ENCODE measurements at regions not wholly inside any gene's neighbourhood (a gene's known extent, or its start where the extent isn't known, plus 50 kb on each side); places are given as distances from the start of the nearest gene placed in this dataset.

- no peaks in the 10 kb centered on the region for H3K27me3 ChIP-seq
- H3K36me3 ChIP-seq, result no peaks in the 10 kb centered on the region
- H3K4me3 ChIP-seq, result no peak overlapping the region
- DNase-seq (ENCODE audit: extremely low spot score in 2 of 2), result no peak
- H3K4me1 ChIP-seq, result no peaks in the 10 kb centered on the region
- intact Hi-C loops (cut with DNase I), result no loop called here
- no peak overlapping the region for H3K27ac ChIP-seq
- no peaks in the 10 kb centered on the region for H3K9me3 ChIP-seq
- TF ChIP-seq CTCF (IDR thresholded peaks at IDR 0.05), result no peak
- TF ChIP-seq POLR2A (IDR thresholded peaks at IDR 0.05), result no peak
- TF ChIP-seq POLR2AphosphoS5 (IDR thresholded peaks at IDR 0.05; ENCODE audit: insufficient read depth in 1 of 2, low read depth in 1 of 2), result no peak
Measured at GRCh38 chr1:199109160-199109559, 470.3 kb downstream of the PTPRC start.

- H3K4me1 ChIP-seq, result no peaks in the 10 kb centered on the region
- H3K9me3 ChIP-seq, result no peaks in the 10 kb centered on the region
- H3K4me3 ChIP-seq, result no peak overlapping the region
- DNase-seq (ENCODE audit: extremely low spot score in 2 of 2), result no peak
- intact Hi-C loops (cut with DNase I), result no loop called here
- H3K27ac ChIP-seq, result no peak overlapping the region
- no peaks in the 10 kb centered on the region for H3K27me3 ChIP-seq
- TF ChIP-seq CTCF (IDR thresholded peaks at IDR 0.05) (no peak), POLR2AphosphoS5 (IDR thresholded peaks at IDR 0.05; ENCODE audit: insufficient read depth in 1 of 2, low read depth in 1 of 2) (no peak), POLR2A (IDR thresholded peaks at IDR 0.05) (no peak)
- no peaks in the 10 kb centered on the region for H3K36me3 ChIP-seq
Measured at GRCh38 chr1:199112365-199112764, 473.5 kb downstream of the PTPRC start.

GRCh38 chr1:199113265-199113869, 474.5 kb downstream of the PTPRC start:
- H3K9me3 ChIP-seq, result no peaks in the 10 kb centered on the region
- DNase-seq (ENCODE audit: extremely low spot score in 2 of 2), result no peak
- H3K4me3 ChIP-seq, result no peak overlapping the region
- intact Hi-C loops (cut with DNase I), result no loop called here
- no peaks in the 10 kb centered on the region for H3K27me3 ChIP-seq
- TF ChIP-seq POLR2A (IDR thresholded peaks at IDR 0.05) (no peak), POLR2AphosphoS5 (IDR thresholded peaks at IDR 0.05; ENCODE audit: insufficient read depth in 1 of 2, low read depth in 1 of 2) (no peak), CTCF (IDR thresholded peaks at IDR 0.05) (peak in 1 of 3 experiments; percentile 14)
- no peaks in the 10 kb centered on the region for H3K36me3 ChIP-seq
- no peak overlapping the region for H3K27ac ChIP-seq
- no peaks in the 10 kb centered on the region for H3K4me1 ChIP-seq

GRCh38 chr1:199116488-199116887, 477.6 kb downstream of the PTPRC start:
- H3K4me1 ChIP-seq, result no peaks in the 10 kb centered on the region
- intact Hi-C loops (cut with DNase I), result no loop called here
- TF ChIP-seq POLR2AphosphoS5 (IDR thresholded peaks at IDR 0.05; ENCODE audit: insufficient read depth in 1 of 2, low read depth in 1 of 2), result no peak
- no peak for TF ChIP-seq CTCF (IDR thresholded peaks at IDR 0.05)
- no peak for TF ChIP-seq POLR2A (IDR thresholded peaks at IDR 0.05)
- H3K27ac ChIP-seq, result no peak overlapping the region
- no peaks in the 10 kb centered on the region for H3K36me3 ChIP-seq
- DNase-seq (ENCODE audit: extremely low spot score in 2 of 2), result no peak
- no peaks in the 10 kb centered on the region for H3K27me3 ChIP-seq
- H3K9me3 ChIP-seq, result no peaks in the 10 kb centered on the region
- no peak overlapping the region for H3K4me3 ChIP-seq

DNA sequence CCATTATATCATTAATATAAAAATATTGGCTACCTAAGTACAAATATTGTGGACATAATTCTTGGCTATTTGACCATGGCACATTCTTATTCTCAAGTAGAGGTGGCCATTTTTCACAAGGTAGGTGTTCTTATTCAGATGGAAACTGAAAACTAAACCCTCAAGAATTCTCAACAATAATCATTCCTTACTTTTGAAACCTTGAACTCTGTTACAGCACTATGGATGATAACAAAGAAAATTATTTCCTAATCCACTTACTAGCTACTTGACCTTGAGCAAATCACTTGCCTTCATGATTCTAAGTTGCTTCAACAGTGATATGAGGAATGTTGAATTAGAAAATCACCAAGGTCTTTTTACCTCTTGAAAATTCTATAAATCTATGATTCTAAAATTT, 482.2 kb downstream of the PTPRC start:
- H3K27me3 ChIP-seq, result no peaks in the 10 kb centered on the region
- no peak for DNase-seq (ENCODE audit: extremely low spot score in 2 of 2)
- no peaks in the 10 kb centered on the region for H3K36me3 ChIP-seq
- TF ChIP-seq POLR2A (IDR thresholded peaks at IDR 0.05) (no peak), POLR2AphosphoS5 (IDR thresholded peaks at IDR 0.05; ENCODE audit: insufficient read depth in 1 of 2, low read depth in 1 of 2) (no peak), CTCF (IDR thresholded peaks at IDR 0.05) (no peak)
- intact Hi-C loops (cut with DNase I), result no loop called here
- H3K27ac ChIP-seq, result no peak overlapping the region
- H3K4me1 ChIP-seq, result no peaks in the 10 kb centered on the region
- no peaks in the 10 kb centered on the region for H3K9me3 ChIP-seq
- no peak overlapping the region for H3K4me3 ChIP-seq

Data from vagina (tissue), 2 donors.